ENCODE measurements at regions not wholly inside any gene's neighbourhood (a gene's known extent, or its start where the extent isn't known, plus 50 kb on each side); places are given as distances from the start of the nearest gene placed in this dataset.

DNA sequence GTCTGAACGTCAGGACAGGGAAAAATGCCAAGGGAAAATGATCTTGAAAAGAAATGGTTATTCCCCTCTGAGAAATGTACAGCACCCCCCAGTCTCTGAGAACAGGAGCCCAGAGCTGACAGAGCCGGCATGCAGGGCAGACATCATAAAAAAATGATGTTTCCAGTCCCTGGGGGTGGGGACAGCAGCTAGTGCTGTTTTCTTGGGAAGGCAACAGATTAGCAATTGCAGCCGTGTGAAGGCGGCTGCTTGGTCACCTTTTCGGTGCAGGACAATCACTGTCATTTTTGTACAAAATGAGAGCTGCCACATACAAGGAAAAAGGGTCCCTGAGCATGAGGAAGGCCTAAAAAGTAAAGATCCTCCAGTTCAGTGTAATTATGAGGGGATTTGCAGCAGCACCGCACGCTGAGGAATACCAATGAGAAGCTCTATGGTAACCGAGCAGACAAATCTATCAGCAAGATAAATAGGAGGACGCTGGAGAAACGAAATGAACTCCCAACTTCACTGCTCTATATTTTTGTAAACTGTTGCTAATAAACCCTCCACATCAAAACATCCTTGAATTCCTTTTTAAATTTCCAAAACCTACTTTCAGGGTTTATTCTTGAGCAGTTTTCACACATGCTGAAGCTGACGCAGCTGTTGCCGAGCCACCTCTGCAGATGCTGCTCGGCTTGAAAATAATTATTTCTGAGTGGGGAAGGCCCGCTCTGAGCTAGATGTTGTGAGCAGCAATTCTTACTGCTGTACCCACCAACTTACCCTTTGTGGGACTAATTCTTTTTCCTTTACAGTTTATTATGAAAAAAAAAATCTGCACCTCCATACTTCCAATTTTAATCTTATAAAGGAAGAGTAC is 98.2 kb upstream of the NEBL start:
- no peak for DNase-seq

DNA sequence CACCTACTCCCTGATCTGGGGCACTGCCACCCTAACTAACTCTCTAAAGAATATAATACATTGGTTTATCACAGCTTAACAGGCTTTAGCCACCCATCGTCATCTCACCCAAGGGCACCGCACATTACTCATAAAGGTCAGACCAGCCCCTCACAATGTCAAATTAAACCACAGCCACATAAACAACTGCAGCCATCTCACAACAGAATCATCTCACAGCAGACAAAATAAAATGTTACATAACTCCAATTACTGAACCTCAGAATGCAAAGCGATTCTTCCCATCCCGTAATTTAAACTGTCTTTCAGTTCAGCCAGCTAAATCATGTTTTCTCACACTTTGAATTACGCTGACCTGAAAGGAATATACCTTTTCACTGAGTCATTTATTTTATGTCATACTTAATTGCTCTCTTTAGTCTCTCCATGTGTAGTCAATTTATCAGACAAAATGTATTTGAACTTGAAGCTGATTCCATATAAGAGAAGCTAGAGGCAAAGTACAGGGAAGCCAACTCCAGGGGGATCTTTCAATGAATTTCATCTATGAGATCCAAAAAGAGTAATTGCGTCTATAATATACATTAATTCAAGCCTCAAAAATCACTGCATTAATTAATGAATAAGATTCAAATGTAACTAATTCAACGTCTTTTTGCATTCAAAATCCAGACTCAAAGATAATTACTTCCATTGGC is 96.9 kb upstream of the NEBL start:
- no peak for DNase-seq

DNA sequence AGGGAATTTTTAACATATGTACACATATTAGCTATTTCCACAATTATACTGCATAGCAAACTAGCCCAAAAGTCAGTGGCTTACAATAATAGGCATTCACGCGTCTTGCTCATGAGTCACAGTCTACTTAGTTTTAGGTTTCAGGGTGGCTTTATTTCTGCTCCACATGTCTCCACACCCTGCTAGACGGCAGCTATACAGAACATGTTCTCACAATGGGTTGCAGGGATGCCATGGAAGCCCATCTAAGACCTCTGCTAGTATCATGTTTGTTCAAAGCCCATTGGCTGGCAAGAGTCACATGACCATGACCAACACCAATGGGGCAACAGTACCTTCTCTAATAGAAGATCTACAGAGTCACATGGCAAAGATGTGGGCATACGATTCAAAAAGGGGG is 96.3 kb upstream of the NEBL start:
- no peak for DNase-seq

DNA sequence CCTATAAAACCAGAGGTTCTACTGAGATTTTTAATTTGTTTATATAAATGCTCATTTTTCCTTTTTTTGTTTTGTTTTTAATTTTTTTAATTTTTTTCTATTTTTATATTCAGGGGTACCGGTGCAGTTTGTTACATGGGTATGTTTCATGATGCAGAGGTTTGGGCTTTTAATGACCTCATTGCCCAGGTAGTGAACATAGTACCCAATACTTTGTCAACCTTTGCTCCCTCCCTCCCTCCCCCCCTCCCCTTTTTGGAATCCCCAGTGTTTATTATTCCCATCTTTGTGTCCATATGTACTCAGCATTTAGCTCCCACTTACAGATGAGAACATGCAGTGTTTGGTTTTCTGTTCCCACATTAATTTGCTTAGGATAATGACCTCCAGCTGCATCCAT is 94.4 kb upstream of the NEBL start:
- no peak for DNase-seq

DNA sequence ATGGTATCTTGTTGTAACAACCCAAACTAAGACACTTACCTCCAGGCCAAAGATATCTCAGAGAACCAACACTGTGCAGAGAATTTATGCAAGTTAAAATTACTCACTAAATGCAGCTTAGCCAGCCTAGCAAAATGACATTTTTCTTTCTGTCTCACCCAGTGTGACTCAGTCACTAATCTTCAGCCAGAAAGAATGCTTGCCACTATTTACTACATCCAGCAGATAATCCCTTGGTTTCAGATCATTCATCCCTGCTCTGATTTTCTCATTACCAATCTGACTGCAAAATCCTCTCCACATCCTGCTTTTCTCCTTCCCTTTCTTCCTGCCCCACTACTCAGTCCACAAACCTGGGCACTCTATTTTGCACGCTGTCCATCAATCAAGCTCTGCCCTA is 93.5 kb upstream of the NEBL start:
- DNase-seq, result no peak

DNA sequence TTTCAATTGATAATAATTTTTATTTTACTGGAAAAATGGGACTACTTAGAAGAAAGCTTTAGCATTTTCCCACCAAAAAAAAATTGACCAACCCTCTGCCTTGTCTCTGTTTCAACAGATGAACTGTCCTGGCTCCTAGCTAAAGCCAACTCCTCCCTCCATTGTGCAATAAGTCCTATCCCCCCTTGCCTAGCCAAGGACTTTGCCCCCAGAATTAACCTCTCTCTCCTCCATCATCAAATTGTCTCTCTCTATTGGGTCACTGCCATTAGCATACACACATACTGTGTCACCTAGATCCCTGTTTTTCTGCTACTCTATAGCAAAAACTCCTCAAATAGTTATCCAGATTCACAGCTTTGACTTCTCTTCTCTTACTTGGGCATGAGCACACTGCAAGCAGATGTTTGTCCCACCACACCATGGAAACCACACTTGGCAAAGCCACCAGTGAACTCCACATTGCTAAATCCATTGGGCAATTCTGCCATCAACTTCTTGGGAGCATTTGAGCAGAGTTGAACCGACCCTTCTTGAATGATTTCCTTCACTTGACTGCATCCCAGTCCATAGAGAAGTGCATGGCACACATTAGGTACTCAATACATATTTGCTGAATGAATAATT is 91.4 kb upstream of the NEBL start:
- DNase-seq, result no peak

DNA sequence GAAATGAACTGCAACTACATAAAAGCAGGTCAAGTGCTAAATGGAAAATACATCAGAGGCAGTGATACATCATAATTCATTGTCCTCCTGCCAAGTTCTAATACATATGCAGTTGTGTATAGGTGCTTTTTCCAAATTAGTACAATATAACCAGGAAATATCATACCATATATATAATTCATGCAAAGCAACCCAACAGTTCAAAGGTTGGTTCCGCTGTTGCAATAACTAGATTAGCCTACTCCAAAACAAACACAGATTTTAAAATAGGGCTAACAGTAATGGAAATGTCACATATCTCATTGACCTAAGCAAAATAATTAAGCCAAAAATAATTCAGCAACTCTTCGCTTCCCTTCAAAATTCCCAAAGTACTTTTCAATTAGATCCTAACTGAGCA is 88.9 kb upstream of the NEBL start:
- DNase-seq, result no peak

DNA sequence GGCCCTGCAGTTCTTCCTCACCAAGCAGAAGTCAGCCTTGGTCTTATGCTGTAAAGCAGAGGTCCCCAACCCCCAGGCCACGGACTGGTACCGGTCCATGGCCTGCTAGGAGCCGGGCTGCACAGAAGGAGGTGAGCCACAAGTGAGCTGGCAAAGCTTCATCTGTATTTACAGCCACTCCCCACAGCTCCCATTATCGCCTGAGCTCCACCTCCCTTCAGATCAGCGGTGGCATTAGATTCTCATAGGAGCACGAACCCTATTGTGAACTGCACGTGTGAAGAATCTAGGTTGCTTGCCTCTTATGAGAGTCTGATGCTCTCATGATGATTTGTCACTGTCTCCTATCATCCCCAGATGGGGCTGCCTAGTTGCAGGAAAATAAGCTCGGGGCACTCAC is 87.6 kb upstream of the NEBL start:
- no peak for DNase-seq

DNA sequence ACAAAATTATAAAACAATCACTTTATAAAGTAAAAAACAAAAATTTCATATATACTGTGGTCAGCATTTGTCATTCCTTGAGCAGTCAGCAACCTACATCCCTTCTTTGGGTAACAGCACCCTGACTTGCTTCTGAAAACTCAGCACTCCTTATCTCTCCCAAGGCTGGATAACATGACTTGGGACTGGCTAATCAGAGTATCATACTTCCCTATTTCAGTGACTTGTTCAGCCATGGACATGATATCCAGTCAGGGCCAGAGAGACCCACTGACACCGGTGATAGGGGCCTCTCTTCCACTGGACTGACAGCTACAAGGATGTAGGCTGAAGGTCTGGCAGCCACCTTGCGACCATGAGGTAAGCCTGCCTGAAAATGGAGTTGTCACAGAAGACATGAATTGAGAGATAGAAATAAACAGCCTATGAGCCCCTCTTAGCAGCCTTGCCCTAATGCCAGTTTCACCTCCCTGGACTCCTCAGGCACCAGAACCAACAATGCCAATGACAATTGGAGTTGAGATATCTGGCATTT is 84.4 kb upstream of the NEBL start:
- no peak for DNase-seq

DNA sequence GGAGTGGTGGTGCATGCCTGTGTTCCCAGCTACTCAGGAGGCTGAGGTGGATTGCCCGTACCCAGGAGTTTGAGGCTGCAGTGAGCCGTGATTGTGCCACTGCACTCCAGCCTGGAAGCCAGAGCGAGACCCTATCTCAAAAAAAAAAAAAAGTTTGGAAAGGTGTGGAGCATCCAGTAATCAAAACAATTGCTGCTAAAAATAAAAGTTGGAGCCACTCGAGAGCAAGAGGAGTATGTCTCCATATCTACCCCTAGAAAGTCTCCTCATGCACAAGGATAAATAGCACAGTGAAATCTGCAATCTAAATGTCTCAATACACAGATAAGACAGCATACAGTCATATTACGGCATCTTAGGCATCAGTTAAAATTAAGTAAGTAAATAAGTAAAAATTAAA is 81.5 kb upstream of the NEBL start:
- DNase-seq, result no peak

DNA sequence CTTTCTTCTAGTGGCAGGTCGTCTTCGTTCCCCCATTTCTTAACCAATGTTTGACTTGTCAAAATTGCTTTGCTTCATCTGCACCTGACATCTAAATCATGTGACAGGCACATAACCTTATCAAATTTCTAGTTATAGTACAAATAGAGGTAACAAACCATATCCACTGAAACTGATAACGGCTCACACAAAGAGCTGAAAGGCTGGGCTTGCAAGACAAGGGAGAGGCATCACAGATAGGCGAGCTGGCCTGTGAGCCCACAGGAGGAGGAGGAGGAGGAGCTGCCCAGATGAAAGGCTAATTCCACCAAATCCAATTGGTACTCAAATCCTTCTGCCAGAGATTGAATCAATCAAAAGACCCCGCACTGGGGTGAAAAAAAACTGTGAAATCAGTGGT is 80.2 kb upstream of the NEBL start:
- no peak for DNase-seq

DNA sequence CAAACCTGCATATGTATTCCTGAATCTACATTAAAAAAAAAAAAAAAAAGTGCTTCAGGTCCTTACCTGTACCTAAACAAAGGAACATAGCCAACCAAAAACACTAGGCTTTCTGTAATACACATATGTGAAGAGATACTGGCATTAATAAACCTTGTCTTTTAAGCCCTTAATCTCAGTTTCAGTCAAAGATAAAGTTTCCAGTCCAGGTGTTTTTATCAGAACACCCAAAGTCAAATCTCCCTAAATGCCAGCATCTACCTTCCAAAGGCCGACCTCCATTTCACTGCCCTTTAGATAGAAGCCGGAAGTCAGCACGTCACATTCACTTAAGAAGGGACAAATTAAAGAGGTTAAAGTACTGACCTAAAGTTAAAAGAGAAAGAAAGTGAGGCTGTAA is 79.8 kb upstream of the NEBL start:
- DNase-seq, result no peak

DNA sequence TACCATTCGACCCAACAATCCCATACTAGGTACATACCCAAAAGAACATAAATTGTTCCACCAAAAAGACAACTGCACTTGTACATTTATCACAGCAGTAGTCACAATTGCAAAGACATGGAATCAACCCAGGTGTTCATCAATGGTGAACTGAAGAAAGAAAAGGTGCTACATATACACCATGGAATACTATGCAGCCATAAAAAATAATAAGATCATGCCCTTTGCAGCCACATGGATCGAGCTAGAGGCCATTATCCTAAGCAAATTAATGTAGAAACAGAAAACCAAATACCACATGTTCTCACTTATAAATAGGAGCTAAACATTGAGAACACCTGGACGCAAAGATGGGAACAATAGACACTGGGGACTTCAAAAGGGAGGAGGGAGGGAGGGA is 79.3 kb upstream of the NEBL start:
- DNase-seq, result no peak

DNA sequence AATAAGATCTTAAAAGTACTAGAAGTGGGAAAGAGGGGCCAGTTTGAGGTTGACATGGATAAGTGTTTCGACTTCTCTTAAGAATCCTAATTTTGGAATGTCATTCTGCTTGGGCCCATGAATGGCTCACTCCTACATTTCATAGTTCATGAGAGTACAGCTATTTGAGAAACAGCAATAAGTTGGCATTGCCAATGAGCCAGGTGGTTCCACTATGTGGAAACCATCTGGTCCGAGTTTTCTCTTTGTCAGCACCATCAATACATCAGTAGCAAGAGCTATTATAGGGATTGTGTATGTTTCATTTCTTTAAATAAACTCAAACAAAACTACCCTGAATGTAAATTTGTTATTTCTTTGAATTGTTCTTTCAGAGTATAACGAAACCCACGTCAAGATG is 78.1 kb upstream of the NEBL start:
- no peak for DNase-seq

DNA sequence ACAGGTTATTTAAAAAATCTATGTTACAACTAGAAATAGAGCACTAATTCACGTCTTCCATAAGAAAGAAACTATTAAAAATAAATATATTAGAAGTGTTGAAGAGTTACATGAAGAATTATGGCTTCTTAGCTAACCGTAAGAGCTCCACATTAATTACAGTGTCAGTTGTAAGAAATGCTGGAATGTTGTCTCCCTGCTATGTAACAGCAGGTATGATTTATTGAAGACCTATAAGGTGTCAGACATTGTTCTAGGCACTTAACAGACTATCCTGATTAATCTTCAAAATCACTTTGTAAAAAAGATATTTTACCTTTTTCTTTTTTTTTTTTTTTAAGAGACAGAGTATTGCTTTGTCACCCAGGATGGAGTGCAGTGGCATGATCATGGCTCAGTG is 75.8 kb upstream of the NEBL start:
- DNase-seq, result no peak

DNA sequence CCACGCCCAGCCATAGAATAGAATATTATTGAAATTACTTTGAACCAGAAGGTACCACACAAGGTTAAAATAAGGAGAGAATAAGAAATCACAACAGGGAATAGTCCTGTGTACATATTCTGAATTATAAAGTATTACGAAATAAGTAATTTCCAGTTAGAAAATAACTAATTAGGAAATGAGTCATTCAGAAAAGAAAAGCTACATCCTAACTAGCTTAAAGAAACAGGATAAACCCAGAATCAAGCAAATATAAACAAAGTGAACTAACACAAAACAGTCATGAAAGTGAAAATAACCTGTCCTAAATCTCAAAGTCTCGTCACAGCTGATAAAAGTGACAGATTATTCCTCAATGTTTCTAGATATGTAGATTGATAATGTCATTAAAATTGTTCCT is 74.8 kb upstream of the NEBL start:
- DNase-seq, result no peak

DNA sequence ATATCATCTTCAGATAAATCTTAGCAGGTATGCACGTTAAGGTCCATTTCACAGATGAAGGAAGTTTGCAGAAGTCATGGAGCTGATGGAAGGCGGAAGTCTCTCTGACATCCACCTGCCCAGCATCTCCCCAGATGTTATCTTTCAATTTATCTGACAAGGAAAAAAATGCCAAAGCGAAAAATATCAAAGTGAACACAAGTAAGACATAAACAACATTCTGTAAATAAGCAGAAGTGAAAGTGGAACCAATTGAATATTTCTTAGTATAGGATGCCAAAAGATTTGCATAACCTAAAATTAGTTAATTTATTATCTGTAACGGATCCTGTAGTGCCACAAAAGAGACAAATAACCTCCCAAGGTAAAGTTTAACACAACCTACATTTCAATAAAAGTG is 73.6 kb upstream of the NEBL start:
- DNase-seq, result no peak

DNA sequence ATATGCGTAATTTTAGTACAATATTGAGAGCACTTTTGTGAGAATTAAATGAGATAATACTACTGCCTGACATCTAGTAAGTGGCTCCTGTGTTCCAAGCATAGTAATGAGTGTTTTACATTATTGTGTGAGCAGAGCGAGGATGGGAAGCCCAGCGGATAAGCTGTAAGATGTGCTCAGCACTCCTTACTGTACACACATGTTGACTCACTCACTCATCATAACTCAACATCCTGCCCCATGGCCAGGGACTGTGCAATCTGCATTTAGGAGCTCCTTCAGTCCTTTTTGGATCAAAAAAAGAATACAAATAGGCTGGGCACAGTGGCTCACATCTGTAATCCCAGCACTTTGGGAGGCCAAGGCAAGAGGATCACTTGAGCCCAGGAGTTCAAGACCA is 72.9 kb upstream of the NEBL start:
- no peak for DNase-seq

DNA sequence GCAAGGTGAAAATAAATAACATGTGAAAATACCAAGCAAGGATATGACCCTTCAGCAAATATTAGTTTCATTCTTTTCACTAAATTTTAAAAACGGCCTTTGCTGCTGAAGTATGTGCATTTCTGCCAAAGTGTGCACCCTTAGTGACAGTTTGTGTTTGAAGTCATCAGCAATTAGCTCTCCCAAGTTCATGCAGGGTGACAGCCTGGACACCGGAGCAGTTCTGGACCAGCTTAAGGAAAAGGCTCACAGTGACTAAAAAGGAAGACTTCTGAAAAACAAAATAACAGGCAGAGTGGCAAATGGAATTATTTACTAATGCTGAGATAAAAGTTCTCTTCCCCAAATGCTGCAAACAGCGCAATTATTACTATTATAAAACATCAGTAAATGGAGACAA is 69.3 kb upstream of the NEBL start:
- DNase-seq, result no peak

DNA sequence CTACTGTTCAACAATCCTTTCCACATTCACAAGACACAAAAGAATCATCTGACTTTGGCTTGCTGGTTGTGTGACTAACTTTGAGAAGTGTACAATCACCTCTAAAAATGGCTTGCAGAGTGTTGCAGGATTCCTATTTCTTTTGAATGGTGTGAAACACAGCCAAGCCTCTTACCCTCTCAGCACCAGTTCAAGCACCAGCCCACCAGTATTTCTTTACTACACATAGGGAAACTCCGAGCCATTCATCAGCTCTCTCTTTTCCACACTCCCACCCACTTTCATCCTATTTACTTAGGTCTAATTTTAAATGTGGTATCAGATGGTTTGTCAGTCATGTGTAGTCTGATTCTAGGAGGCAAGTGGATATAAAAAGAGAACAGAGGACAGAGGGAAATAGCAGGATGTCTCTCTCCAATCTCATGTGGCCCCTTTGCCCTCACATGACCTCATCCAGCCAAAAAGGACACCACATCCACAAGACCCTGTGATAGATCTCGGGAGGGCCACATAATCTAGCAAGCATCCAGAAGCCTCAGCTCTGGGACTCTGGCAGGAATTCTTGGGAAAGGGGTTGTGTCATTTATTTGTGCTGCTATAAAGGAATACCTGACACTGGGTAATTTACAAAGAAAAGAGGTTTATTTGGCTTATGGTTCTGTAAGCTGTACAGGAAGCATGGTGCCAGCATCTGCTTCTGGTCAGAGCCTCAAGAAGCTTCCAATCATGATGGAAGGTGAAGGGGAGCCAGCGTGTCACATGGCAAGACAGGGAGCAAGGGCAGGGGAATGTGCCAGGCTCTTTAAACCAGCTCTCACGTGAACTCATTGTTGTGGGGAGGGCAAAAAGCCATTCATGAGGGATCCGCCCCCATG is 66.8 kb upstream of the NEBL start:
- DNase-seq, result no peak

DNA sequence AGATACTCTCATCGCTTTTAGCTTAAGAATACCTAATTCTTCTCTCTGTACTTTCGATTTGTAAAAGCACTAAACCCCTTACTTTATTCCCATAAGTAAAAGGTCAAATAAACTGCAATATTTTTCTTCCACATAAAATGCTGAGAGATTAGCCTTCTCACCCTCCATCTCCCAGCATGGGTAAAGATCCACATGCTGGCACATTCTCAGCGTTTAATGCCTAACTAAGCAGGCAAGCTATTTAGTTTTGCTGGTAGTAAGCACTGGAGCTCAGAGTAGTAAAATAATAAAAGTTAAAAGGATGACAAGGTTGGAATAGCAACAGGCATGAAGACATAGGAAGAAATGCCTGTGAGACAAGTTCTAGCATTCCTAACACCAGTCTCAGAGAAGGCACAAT is 65.9 kb upstream of the NEBL start:
- no peak for DNase-seq

DNA sequence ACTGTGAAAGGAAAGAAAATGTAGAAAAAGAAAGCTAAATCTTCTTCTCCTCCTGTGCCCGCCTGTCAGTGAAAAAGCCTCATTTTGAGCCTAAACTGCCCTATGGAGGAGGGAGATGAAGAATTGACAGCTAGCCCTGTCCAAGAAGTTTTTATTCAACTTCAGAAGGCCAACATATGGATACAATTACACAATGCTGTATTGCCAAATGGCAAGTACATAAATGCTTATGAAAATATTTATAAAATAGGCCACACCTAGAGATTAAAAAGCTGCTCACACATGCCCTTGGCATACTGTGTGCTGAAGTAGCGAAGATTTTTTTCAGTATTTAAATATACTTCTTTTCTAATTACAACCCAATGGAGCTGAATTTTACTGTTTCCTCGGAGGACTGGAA is 65.1 kb upstream of the NEBL start:
- no peak for DNase-seq

DNA sequence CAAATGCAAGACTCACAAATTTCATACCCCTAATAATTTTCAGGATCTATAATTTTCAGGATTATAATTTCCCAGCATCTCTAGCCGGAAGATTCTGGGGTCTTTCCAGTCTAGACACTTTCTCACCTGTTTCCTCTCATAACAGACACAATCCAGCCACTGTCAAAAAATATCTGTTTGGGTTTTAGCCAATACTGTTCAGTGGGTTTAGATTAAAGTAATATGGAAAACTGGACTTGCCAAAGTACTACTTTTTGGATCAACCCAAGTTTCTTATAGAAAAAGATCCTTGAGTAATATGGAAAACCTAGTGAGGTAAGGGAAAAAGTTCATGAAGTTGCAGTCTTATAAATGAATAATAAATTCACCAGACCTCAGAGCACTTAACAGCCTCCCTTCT is 62.1 kb upstream of the NEBL start:
- no peak for DNase-seq

All from activated T-cell treated with anti-CD3 and anti-CD28 coated beads, Interleukin-2, amount 50 U/mL, for 48 hours (primary cell).